ENCODE measurements at regions not wholly inside any gene's neighbourhood (a gene's known extent, or its start where the extent isn't known, plus 50 kb on each side); places are given as distances from the start of the nearest gene placed in this dataset.
"Not testable (repeated sequence)": the region's sequence is repeated elsewhere in the genome, so short reads cannot be mapped to it uniquely, and the experiment has no call there.

DNA sequence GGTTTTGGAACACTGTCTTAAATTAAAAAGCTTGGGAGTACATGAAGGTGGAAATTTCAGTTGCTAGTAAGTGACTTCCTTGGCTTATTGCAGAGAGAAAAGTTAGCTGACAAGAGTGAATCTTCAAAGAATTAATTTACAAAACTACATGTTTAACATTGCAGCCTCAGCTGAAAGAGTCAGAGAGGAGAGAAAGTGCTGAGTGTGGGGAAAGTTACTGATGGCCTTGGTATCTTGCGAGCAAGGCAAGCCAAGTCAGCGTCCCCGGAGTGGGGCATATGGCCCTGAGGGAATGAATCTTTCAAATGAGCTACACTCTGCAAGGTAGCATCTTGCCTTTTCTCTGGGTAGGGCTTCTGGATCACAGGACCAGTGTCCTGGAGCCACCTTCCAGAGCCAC lies 131.3 kb downstream of the LPIN1 start:
- no peak for DNase-seq

DNA sequence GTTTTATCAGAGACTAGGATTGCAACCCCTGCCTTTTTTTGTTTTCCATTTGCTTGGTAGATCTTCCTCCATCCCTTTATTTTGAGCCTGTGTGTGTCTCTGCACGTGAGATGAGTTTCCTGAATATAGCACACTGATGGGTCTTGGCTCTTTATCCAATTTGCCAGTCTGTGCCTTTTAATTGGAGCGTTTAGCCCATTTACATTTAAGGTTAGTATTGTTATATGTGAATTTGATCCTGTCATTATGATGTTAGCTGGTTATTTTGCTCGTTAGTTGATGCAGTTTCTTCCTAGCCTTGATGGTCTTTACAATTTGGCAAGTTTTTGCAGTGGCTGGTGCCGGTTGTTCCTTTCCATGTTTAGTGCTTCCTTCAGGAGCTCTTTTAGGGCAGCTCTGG lies 138.8 kb downstream of the LPIN1 start:
- not testable (repeated sequence) for DNase-seq

GRCh38 chr2:11886899-11887298 lies 140.5 kb downstream of the LPIN1 start:
- not testable (repeated sequence) for DNase-seq

DNA sequence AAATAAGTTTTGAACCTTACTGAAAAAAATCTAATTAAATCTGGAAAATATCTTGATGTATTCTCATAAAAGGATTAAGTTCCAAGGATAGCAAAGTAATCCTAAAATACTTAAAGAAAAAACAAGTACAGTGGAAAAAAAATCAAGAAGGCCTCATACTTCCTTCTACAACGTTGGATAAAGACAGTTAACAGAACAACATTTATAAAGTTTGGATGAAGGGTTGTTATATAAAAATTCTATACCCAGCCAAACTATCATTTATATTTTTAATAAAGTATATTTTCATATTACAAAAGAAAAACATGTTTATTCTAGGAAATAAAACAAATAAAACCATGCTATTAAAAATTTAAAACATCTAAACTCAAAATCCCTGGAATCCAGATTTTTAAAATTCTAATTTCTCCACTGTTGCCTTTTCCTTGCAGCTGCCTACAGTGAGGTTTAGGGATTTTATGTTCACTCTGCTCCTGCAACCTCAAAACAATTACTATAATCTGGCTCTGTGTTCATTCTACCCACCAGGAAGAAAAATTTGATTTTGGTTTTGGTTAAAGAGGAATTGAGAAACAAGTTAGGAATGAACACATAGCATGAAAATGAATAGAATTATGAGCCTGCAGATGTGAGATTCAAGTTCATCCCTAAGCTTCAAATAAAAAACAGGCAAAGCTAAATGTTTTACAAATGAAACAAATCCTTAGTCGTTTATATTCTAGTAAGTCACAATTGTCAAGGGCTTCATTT lies 142.8 kb downstream of the LPIN1 start:
- DNase-seq, result no peak

DNA sequence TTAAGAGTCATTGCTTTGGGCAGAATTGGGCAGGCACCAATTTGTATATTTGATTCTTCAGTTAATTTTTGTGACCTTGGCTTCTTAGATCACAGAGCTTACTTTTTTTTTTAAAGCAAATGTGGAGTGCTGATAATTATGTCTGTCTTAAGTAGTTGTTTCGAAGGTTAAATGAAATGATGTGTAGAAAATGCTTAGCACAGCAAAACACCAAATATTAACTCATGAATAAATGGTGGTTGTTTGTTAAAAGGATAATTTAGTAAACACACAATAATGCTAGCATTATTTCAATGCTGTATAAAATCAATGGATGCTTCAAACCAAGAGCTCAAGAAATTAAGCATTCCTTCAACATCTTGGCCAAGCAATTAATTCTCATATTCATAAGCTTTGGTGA lies 143.4 kb downstream of the LPIN1 start:
- no peak for DNase-seq

DNA sequence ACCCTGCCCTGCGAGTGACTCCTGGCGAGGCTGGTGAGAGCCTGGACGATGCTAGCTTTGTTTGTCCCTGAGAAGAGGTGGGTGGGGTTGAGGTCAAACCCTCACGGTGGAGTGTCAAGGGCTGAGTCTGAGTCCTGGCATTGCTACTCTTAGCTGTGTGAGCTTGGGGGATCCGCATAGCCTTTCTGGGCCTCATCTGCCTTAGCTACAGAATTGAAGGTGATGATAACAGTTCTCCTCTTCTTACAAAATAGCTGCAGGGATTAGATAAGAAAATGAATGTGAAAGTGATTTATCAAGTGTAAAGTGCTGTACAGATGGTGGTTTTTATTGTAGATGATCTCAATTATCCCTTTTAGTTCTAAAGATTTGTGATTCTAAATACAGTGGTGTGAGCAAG lies 144.6 kb downstream of the LPIN1 start:
- DNase-seq, result no peak

GRCh38 chr2:11891671-11892440 lies 145.4 kb downstream of the LPIN1 start:
- DNase-seq, result no peak

GRCh38 chr2:11896386-11896785 lies 150.0 kb downstream of the LPIN1 start:
- DNase-seq, result no peak

GRCh38 chr2:11898576-11898975 lies 152.1 kb downstream of the LPIN1 start:
- DNase-seq, result no peak

DNA sequence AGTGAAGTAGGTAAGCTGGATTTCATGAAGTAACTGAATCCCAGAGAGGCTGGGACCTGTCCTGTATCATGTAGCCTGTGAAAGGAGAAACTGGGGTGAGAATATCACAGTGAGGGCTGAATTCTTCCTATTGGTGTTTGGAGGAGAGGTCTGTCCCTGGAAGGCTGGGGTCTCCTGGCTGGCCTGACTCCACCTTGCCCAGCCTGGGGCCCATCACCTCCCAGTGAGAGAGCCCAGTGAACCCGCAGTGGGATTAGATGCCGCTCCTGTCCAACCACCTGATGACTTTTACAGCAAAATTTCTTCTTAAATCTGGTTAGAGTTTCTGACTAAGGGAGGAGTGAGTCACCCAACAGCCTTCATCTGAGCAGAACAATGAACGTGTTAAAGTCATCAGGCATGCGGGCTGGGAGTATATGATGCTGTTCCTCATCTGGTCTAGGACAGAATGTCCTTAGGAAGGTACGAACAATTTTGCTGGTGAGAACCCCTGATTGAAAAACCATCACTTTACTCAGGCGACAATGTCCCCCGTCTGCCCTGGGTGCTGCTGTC lies 152.9 kb downstream of the LPIN1 start:
- DNase-seq, result peak; percentile 53

DNA sequence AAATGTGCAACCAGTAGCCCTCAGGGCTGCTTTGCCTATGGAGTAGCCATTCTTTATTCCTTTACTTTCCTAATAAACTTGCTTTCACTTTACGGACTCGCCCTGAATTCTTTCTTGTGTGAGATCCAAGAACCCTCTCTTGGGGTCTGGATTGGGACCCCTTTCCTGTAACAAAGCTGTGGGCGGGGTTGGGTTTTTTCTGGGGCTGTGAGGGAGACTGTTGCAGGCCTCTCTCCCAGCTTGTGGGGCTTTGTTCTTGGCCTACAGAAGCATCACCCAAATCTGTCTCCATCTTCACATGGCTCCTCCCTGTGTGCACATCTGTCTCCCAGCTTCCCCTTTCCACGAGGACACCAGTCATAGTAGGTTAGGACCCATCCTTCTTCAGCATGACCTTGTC lies 154.5 kb downstream of the LPIN1 start:
- not testable (repeated sequence) for DNase-seq

GRCh38 chr2:11901351-11902069 lies 155.1 kb downstream of the LPIN1 start:
- no peak for DNase-seq

DNA sequence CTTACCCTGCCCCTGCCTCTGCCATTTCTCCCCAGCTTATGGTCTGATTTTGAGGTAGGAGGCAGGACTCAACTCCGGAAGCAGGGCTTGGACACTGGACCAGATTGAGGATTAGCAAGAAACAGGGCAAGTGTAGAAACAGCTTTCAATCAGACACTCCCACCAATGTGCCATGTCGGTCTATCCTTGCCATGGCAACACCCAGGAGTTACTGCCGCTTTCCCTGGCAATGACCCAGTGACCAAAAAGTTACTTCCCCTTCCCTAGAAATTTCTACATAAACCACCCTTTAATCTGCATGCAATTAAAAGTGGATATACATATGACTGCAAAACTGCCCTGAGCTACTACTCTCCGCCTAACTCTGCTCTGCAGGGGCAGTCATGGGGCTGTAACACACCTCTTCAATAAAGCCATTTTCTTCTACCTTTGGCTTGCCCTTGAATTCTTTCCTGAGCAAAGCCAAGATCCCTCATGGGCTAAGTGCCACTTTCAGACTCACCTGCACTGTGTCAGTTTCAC lies 156.7 kb downstream of the LPIN1 start:
- DNase-seq, result no peak

- no peak for DNase-seq
Measured at GRCh38 chr2:11904029-11904428, 157.6 kb downstream of the LPIN1 start.

DNA sequence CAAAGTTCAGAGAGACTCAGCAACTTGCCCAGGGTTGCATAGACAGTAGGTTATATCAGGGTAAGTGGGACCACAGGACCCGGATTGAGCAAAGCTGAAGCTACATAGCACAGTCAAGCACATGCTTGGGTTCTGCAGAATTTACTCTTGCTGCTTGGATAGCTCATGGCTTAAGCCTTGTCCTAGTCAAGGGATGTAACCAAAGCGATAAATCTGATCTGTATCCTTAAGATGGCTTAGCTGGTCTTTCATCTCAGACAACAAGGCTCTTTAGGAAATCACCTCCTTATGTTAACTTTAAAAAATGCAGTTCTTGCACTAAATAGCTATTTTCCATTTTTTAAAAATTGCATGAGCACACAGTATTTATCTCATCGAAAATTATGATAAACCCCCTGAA lies 158.5 kb downstream of the LPIN1 start:
- DNase-seq, result no peak

GRCh38 chr2:11907190-11907589 lies 160.8 kb downstream of the LPIN1 start:
- no peak for DNase-seq

DNA sequence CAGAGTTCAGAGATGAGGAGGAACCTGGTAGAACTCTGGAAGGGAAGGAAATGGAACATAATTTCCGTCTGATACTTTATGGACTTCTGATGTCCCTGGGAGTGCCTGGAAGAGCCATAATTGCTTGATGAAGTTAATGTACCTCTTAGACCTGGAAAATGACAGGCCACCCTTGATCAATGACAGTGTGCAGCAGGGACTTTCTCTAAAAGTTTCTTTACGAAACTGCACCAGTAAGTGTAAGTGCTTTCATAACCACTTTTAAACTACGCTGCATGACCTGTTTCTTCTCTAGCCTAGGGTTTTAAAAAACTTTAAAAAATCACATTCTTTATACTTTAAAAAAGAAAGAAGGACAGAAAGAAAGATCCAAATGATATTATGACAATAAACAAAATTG lies 164.5 kb downstream of the LPIN1 start:
- no peak for DNase-seq

- no peak for DNase-seq
Measured at GRCh38 chr2:11912980-11913379, 166.5 kb downstream of the LPIN1 start.

DNA sequence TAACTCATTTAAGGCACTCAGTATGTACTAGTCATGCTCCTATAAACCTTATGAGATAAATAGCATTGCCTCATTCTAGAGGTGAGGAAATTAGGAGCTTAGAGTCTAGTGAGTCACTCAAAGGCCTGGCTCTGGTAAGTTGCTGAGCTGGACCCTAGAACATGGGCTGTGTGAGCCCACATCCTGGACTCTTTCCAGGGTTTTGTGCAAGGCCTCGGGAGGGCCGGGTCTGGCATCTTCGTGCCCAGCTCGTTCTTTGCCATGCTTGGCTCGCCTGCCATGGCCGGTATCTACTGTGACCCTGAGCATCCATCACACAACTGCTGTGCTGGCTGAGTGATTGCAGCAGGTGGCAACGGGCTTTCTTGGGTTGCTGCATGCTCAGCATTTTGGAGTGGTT lies 168.0 kb downstream of the LPIN1 start:
- no peak for DNase-seq

GRCh38 chr2:11915650-11916049 lies 169.2 kb downstream of the LPIN1 start:
- DNase-seq, result no peak

GRCh38 chr2:11919953-11920352 lies 173.5 kb downstream of the LPIN1 start:
- no peak for DNase-seq

DNA sequence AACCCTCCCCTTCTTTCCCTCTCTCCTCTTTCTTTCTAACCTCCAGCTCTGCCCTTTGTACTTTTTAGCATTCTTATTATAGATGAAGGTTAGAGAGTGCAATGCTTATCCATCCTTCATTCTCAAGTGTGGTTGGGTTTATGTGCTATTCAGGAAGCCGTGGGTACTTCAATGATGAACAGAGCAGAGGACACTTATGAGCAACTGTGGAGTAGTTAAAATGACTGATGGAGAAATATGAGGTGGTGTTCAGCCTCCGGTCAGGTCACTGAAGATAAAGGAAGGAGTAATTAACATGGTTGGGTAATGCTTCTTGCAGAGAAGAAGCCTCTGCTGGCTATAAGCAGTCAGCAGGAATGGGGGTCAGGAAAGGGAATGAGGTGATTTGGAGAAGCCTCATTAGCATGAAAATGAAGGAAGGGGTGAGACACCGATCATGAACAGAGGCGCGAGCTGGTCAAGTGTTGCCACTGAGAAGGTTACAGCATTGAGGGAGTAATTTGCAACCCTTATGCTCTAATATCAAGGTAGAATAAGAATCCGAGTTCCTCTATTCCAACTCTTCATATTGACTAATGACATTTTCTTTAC lies 174.7 kb downstream of the LPIN1 start:
- no peak for DNase-seq

GRCh38 chr2:11922294-11922693 lies 175.9 kb downstream of the LPIN1 start:
- DNase-seq, result no peak
